Keratinocyte (primary cell): ENCODE measurements at regions not wholly inside any gene's neighbourhood (a gene's known extent, or its start where the extent isn't known, plus 50 kb on each side); places are given as distances from the start of the nearest gene placed in this dataset.

Experiments used
- EZH2 ChIP-seq: IDR thresholded peaks from one replicate; pipeline ENCODE4 v1.6.1; 2012; ENCODE audit warnings: inconsistent platforms, mild to moderate bottlenecking, low read length, moderate library complexity
- TF ChIP-seq, protein P1 (sequence below), 3 experiments: IDR thresholded peaks in 1 of 3; conservative IDR thresholded peaks in 1 of 3; optimal IDR thresholded peaks in 1 of 3; 2 replicates in 2 of 3; 3 replicates in 1 of 3; pipeline versions ENCODE3 to v1.5.1; 2011; ENCODE audit warnings: low read length in 3 of 3, mild to moderate bottlenecking in 3 of 3, moderate library complexity in 2 of 3, control low read depth in 1 of 3, inconsistent platforms in 1 of 3; ENCODE audit not compliant: insufficient read depth in 2 of 3; ENCODE audit errors: extremely low read depth in 1 of 3

DNA sequence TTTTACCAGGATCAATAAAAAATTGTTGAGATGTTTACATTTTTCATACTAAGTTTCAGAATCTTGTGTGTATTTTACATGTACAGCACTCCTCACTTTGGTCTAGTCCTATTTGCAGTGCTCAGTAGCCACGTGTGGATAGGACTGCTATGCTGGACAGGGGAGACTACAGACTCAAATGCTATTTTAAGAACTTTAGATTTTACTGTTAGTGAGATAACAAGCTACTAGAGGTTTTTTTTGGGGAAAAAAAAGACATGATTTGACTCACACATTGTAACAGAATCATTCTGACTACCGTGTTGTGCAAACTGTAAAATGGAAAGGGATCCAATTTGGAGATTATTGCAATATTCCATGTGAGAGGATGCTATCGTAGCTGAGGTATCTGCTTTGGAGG is 418.9 kb upstream of the PRMT6 start:
- no peak for TF ChIP-seq EZH2
- TF ChIP-seq, protein P1, sequence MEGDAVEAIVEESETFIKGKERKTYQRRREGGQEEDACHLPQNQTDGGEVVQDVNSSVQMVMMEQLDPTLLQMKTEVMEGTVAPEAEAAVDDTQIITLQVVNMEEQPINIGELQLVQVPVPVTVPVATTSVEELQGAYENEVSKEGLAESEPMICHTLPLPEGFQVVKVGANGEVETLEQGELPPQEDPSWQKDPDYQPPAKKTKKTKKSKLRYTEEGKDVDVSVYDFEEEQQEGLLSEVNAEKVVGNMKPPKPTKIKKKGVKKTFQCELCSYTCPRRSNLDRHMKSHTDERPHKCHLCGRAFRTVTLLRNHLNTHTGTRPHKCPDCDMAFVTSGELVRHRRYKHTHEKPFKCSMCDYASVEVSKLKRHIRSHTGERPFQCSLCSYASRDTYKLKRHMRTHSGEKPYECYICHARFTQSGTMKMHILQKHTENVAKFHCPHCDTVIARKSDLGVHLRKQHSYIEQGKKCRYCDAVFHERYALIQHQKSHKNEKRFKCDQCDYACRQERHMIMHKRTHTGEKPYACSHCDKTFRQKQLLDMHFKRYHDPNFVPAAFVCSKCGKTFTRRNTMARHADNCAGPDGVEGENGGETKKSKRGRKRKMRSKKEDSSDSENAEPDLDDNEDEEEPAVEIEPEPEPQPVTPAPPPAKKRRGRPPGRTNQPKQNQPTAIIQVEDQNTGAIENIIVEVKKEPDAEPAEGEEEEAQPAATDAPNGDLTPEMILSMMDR (optimal IDR thresholded peaks at IDR 0.05 in 1 of 3, IDR thresholded peaks at IDR 0.05 in 1 of 3, conservative IDR thresholded peaks at IDR 0.05 in 1 of 3; ENCODE audit: extremely low read depth in 1 of 3, insufficient read depth in 2 of 3, low read length in 3 of 3): no peak
